Left ventricle myocardium inferior (tissue), 1 donor: ENCODE measurements at regions not wholly inside any gene's neighbourhood (a gene's known extent, or its start where the extent isn't known, plus 50 kb on each side); places are given as distances from the start of the nearest gene placed in this dataset.
"Not testable (repeated sequence)": the region's sequence is repeated elsewhere in the genome, so short reads cannot be mapped to it uniquely, and the experiment has no call there.

ENCODE experiments used
- DNase-seq: peaks from one replicate; pipeline ENCODE4 v3.0.0-alpha.2; 2020
- H3K27ac ChIP-seq: fragments of 200-600 bp; replicated peaks from 2 replicates; pipeline ENCODE4 v1.8.0; 2021
- H3K27me3 ChIP-seq: fragments of 200-600 bp; 2 replicates; pipeline ENCODE4 v1.8.0; 2021; ENCODE audit warnings: low read depth
- H3K36me3 ChIP-seq: fragments of 200-600 bp; 2 replicates; pipeline ENCODE4 v1.8.0; 2021
- H3K4me1 ChIP-seq: fragments of 200-600 bp; 2 replicates; pipeline ENCODE4 v1.8.0; 2021
- H3K4me3 ChIP-seq: fragments of 200-600 bp; 2 replicates; pipeline ENCODE4 v1.8.0; 2021; ENCODE audit warnings: mild to moderate bottlenecking, moderate library complexity
- H3K9me3 ChIP-seq: fragments of 200-600 bp; replicated peaks from 2 replicates; pipeline ENCODE4 v1.8.0; 2021
- intact Hi-C: fragments of 100-400 bp; cut with micrococcal nuclease; formaldehyde crosslinking; loops from one replicate; pipeline ENCODE4 v1.11.0; 2022
- TF ChIP-seq, protein P1 (sequence below): fragments of 200-600 bp; IDR thresholded peaks from 2 replicates; pipeline ENCODE4 v1.8.0; 2021; ENCODE audit warnings: antibody characterized with exemption, mild to moderate bottlenecking, borderline replicate concordance
- donor health status: DM: no; HTN: yes; CAD: no; lungs with severe emphysema.

- TF ChIP-seq, protein P1, sequence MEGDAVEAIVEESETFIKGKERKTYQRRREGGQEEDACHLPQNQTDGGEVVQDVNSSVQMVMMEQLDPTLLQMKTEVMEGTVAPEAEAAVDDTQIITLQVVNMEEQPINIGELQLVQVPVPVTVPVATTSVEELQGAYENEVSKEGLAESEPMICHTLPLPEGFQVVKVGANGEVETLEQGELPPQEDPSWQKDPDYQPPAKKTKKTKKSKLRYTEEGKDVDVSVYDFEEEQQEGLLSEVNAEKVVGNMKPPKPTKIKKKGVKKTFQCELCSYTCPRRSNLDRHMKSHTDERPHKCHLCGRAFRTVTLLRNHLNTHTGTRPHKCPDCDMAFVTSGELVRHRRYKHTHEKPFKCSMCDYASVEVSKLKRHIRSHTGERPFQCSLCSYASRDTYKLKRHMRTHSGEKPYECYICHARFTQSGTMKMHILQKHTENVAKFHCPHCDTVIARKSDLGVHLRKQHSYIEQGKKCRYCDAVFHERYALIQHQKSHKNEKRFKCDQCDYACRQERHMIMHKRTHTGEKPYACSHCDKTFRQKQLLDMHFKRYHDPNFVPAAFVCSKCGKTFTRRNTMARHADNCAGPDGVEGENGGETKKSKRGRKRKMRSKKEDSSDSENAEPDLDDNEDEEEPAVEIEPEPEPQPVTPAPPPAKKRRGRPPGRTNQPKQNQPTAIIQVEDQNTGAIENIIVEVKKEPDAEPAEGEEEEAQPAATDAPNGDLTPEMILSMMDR, result no peak
- H3K27ac ChIP-seq, result no peak overlapping the region
- no peaks in the 10 kb centered on the region for H3K27me3 ChIP-seq
- no peaks in the 10 kb centered on the region for H3K36me3 ChIP-seq
- peaks cover 12% of the 10 kb centered on the region for H3K4me1 ChIP-seq
- DNase-seq, result no peak
- no peak overlapping the region for H3K4me3 ChIP-seq
- intact Hi-C loops, result no loop called here
- peaks cover 6% of the 10 kb centered on the region for H3K9me3 ChIP-seq
These were observed 53.4 kb upstream of the CCND1 start for GRCh38 chr11:69587454-69588090.

DNA sequence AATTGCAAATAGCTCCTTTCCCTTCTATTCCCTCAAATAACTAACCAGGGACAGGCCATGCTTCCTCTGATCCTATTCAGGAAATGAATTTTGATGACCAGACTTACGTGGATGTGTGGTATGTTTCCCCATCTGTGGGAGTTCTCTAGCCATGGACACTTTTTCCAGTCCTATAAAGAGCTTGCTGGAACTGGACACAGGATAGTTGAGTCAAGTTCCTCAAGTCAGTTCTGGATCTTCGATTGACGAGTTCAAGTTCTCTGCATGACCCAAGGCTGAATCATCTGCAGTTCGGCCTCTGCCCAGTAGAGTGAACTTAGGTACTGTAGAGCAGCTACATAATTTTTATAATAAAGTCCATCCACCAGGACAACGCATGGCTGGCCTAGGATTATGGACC is 52.7 kb upstream of the CCND1 start:
- no peak overlapping the region for H3K4me3 ChIP-seq
- H3K4me1 ChIP-seq, result peaks cover 5% of the 10 kb centered on the region
- TF ChIP-seq, protein P1, result no peak
- DNase-seq, result no peak
- intact Hi-C loops, result no loop called here
- H3K36me3 ChIP-seq, result no peaks in the 10 kb centered on the region
- peaks cover 6% of the 10 kb centered on the region for H3K9me3 ChIP-seq
- H3K27me3 ChIP-seq, result no peaks in the 10 kb centered on the region
- H3K27ac ChIP-seq, result no peak overlapping the region

DNA sequence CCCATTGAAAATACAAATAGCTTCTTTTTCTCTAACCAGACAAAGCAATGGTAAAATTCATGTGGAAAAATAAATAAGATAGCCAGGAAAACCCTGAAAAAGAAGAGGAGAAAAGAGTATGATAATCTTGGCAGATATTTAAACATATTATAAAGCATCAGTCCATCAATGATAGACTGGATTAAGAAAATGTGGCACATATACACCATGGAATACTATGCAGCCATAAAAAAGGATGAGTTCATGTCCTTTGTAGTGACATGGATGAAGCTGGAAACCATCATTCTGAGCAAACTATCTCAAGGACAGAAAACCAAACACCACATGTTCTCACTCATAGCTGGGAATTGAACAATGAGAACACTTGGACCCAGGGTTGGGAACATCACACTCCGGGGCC is 50.9 kb upstream of the CCND1 start:
- H3K27ac ChIP-seq, H3K36me3 ChIP-seq, intact Hi-C loops, H3K4me1 ChIP-seq, DNase-seq, H3K9me3 ChIP-seq, H3K4me3 ChIP-seq, H3K27me3 ChIP-seq: not testable (repeated sequence)
